IMR-90 (cell line): ENCODE measurements at regions not wholly inside any gene's neighbourhood (a gene's known extent, or its start where the extent isn't known, plus 50 kb on each side); places are given as distances from the start of the nearest gene placed in this dataset.

Experiments
- ATAC-seq: fragments of 200-7000 bp; cut with Tn5 transposase; 2 replicates; pipeline ENCODE4 v1.9.1; 2020; ENCODE audit warnings: low read depth, mild to moderate bottlenecking, moderate library complexity
- BruUV-seq: library from RNA; stranded (reverse); fragments of 400-500 nt; replicated peaks from 2 replicates; lab custom pipeline; 2021; lab: Mats Ljungman, UMichigan
- CTCF ChIA-PET: fragments of 300-600 bp; formaldehyde crosslinking; extraction: SDS; loops from one replicate; lab custom pipeline; 2021; ENCODE audit warnings: antibody characterized with exemption; lab: Yijun Ruan, JAX
- POLR2A ChIA-PET: fragments of 300-600 bp; sonication (Branson Sonifier 250); formaldehyde crosslinking; loops from one replicate; lab custom pipeline; 2022; ENCODE audit warnings: antibody characterized with exemption; ENCODE audit not compliant: unreplicated experiment; lab: Charles Lee
- DNase-seq: peaks from one replicate; pipeline ENCODE4 v3.0.0; 2013
- H2AFZ ChIP-seq: replicated peaks from 2 replicates; pipeline ENCODE3; 2013; ENCODE audit warnings: low read length, mild to moderate bottlenecking; ENCODE audit not compliant: poor library complexity
- H2AK5ac ChIP-seq: 2 replicates; pipeline ENCODE4 v1.6.1; 2013; ENCODE audit warnings: low read depth, low read length, inconsistent platforms
- H2AK9ac ChIP-seq: replicated peaks from 2 replicates; pipeline ENCODE3; 2013; ENCODE audit warnings: mild to moderate bottlenecking, low read depth, low read length, moderate library complexity; ENCODE audit not compliant: poor library complexity
- H2BK120ac ChIP-seq: 2 replicates; pipeline ENCODE4 v1.6.1; 2013; ENCODE audit warnings: low read depth, low read length, inconsistent platforms
- H2BK15ac ChIP-seq: 3 replicates; pipeline ENCODE4 v1.6.1; 2013; ENCODE audit warnings: low read depth, low read length, inconsistent platforms
- H2BK20ac ChIP-seq: 2 replicates; pipeline ENCODE4 v1.6.1; 2013; ENCODE audit warnings: low read depth, mild to moderate bottlenecking, inconsistent platforms, low read length, moderate library complexity
- H2BK5ac ChIP-seq: 2 replicates; pipeline ENCODE4 v1.6.1; 2013; ENCODE audit warnings: mild to moderate bottlenecking, low read depth, low read length, inconsistent platforms; ENCODE audit not compliant: poor library complexity, severe bottlenecking
- H3K14ac ChIP-seq: replicated peaks from 2 replicates; pipeline ENCODE4 v1.6.1; 2013; ENCODE audit warnings: low read depth, low read length, inconsistent platforms
- H3K18ac ChIP-seq: 2 replicates; pipeline ENCODE4 v1.6.1; 2013; ENCODE audit warnings: low read depth, low read length, control low read depth
- H3K23ac ChIP-seq: 2 replicates; pipeline ENCODE4 v1.6.1; 2013; ENCODE audit warnings: low read depth, low read length, inconsistent platforms
- H3K27ac ChIP-seq: 2 replicates; pipeline ENCODE4 v1.5.1; 2013; ENCODE audit warnings: mild to moderate bottlenecking, control low read depth, low read length; ENCODE audit not compliant: insufficient read depth
- H3K27me3 ChIP-seq: 2 replicates; pipeline ENCODE4 v1.6.1; 2013; ENCODE audit warnings: low read length; ENCODE audit not compliant: control insufficient read depth, insufficient read depth
- H3K36me3 ChIP-seq: 2 replicates; pipeline ENCODE4 v1.6.1; 2013; ENCODE audit warnings: low read length, mixed read lengths; ENCODE audit not compliant: control insufficient read depth, insufficient read depth
- H3K4ac ChIP-seq: 2 replicates; pipeline ENCODE4 v1.6.1; 2013; ENCODE audit warnings: low read depth, low read length, inconsistent platforms
- H3K4me1 ChIP-seq: 2 replicates; pipeline ENCODE4 v1.6.1; 2013; ENCODE audit warnings: low read length, mixed read lengths; ENCODE audit not compliant: control insufficient read depth, insufficient read depth
- H3K4me2 ChIP-seq: 2 replicates; pipeline ENCODE4 v1.6.1; 2013; ENCODE audit warnings: low read depth, mild to moderate bottlenecking, control low read depth, low read length, moderate library complexity
- H3K4me3 ChIP-seq: 2 replicates; pipeline ENCODE4 v1.5.1; 2013; ENCODE audit warnings: low read depth, mild to moderate bottlenecking, control low read depth, low read length, moderate library complexity; ENCODE audit not compliant: insufficient read depth
- H3K56ac ChIP-seq: 2 replicates; pipeline ENCODE4 v1.6.1; 2013; ENCODE audit warnings: low read length, inconsistent platforms; ENCODE audit not compliant: insufficient read depth; ENCODE audit errors: extremely low read depth
- H3K79me1 ChIP-seq, 2 experiments: 2 replicates each; pipeline ENCODE4 v1.6.1; 2013; ENCODE audit warnings: low read length in 2 of 2, inconsistent platforms in 1 of 2, low read depth in 1 of 2
- H3K9ac ChIP-seq: 2 replicates; pipeline ENCODE4 v1.6.1; 2013; ENCODE audit warnings: low read depth, low read length, control low read depth
- H3K9me1 ChIP-seq: 2 replicates; pipeline ENCODE4 v1.6.1; 2013; ENCODE audit warnings: low read length, inconsistent platforms; ENCODE audit not compliant: insufficient read depth
- H3K9me3 ChIP-seq: 2 replicates; pipeline ENCODE4 v1.6.1; 2013; ENCODE audit warnings: low read length; ENCODE audit not compliant: control insufficient read depth, insufficient read depth
- H4K20me1 ChIP-seq: 2 replicates; pipeline ENCODE4 v1.6.1; 2013; ENCODE audit warnings: low read length, inconsistent platforms; ENCODE audit not compliant: insufficient read depth
- H4K5ac ChIP-seq: 2 replicates; pipeline ENCODE4 v1.6.1; 2013; ENCODE audit warnings: mild to moderate bottlenecking, low read depth, low read length, control low read depth
- H4K8ac ChIP-seq, 2 experiments: 2 replicates each; pipeline ENCODE4 v1.6.1; 2013; ENCODE audit warnings: low read depth in 2 of 2, low read length in 2 of 2, control low read depth in 1 of 2, inconsistent platforms in 1 of 2
- H4K91ac ChIP-seq: 2 replicates; pipeline ENCODE4 v1.6.1; 2013; ENCODE audit warnings: low read depth, low read length, inconsistent platforms; ENCODE audit not compliant: insufficient read depth
- BHLHE40 ChIP-seq: fragments of 150-350 bp; IDR thresholded peaks from 2 replicates; pipeline ENCODE4 v1.6.1; 2016; ENCODE audit warnings: mild to moderate bottlenecking, low read depth, low read length
- CEBPB ChIP-seq: IDR thresholded peaks from 2 replicates; pipeline ENCODE4 v1.6.1; 2012; ENCODE audit warnings: low read depth, low read length, improper control_type of control experiment
- CHD1 ChIP-seq: IDR thresholded peaks from 2 replicates; pipeline ENCODE4 v1.6.1; 2012; ENCODE audit warnings: low read depth, low read length, improper control_type of control experiment
- MAFK ChIP-seq: IDR thresholded peaks from 2 replicates; pipeline ENCODE4 v1.6.1; 2012; ENCODE audit warnings: low read depth, low read length, improper control_type of control experiment
- MAZ ChIP-seq: IDR thresholded peaks from 2 replicates; pipeline ENCODE4 v1.6.1; 2012; ENCODE audit warnings: low read depth, mild to moderate bottlenecking, low read length, improper control_type of control experiment, moderate library complexity, borderline replicate concordance
- MXI1 ChIP-seq: IDR thresholded peaks from 2 replicates; pipeline ENCODE4 v1.6.1; 2012; ENCODE audit warnings: low read depth, mild to moderate bottlenecking, low read length, moderate library complexity, borderline replicate concordance
- NFE2L2 ChIP-seq: fragments of 150-350 bp; IDR thresholded peaks from 2 replicates; pipeline ENCODE4 v1.6.1; 2016; ENCODE audit warnings: low read depth, mild to moderate bottlenecking, low read length
- POLR2A ChIP-seq: IDR thresholded peaks from 2 replicates; pipeline ENCODE4 v1.6.1; 2012; ENCODE audit warnings: mild to moderate bottlenecking, low read depth, low read length
- RAD21 ChIP-seq: IDR thresholded peaks from 2 replicates; pipeline ENCODE4 v1.6.1; 2012; ENCODE audit warnings: low read length, improper control_type of control experiment
- RCOR1 ChIP-seq: IDR thresholded peaks from 2 replicates; pipeline ENCODE4 v1.6.1; 2012; ENCODE audit warnings: mild to moderate bottlenecking, low read length, improper control_type of control experiment; ENCODE audit not compliant: insufficient replicate concordance
- SMC3 ChIP-seq: fragments of 150-350 bp; IDR thresholded peaks from 2 replicates; pipeline ENCODE4 v1.6.1; 2016; ENCODE audit warnings: low read depth, mild to moderate bottlenecking, antibody characterized with exemption, low read length, moderate library complexity
- WGBS, 2 experiments: methylation state at CpG; one replicate each; pipeline versions ENCODE4 v1.1.5 to v1.1.7; 2013; ENCODE audit warnings: missing lambda C conversion rate in 2 of 2; ENCODE audit not compliant: insufficient read length in 1 of 2; ENCODE audit errors: extremely low coverage in 2 of 2; 5-methylcytosine and 5-hydroxymethylcytosine counted together
- dilution Hi-C: fragments of 300-500 bp; cut with HindIII; formaldehyde crosslinking; loops from one replicate; pipeline ENCODE4 v1.14.3; 2018; ENCODE audit warnings: low sequenced_read_pairs; ENCODE audit not compliant: unreplicated experiment
- in situ Hi-C: fragments of 300-500 bp; cut with MboI; formaldehyde crosslinking; loops from 3 replicates; pipeline ENCODE4 v1.14.3; 2019; ENCODE audit warnings: low sequenced_read_pairs, inconsistent platforms, mixed read lengths
- intact Hi-C: fragments of 100-400 bp; cut with micrococcal nuclease; formaldehyde crosslinking; loops from 2 replicates; pipeline ENCODE4 v1.10.0; 2022
- TF ChIP-seq, protein P1 (sequence below): fragments of 150-350 bp; IDR thresholded peaks from 2 replicates; pipeline ENCODE4 v1.6.1; 2017; ENCODE audit warnings: mild to moderate bottlenecking, antibody characterized with exemption, low read length, low read depth

- CTCF ChIA-PET = no interaction called here
- H3K4me2 ChIP-seq = no peak overlapping the region
- H4K8ac ChIP-seq = no peak overlapping the region
- POLR2A ChIA-PET = no interaction called here
- no peak overlapping the region for H2BK5ac ChIP-seq
- intact Hi-C loops (no loop called here), dilution Hi-C loops (no loop called here), in situ Hi-C loops (no loop called here)
- H3K56ac ChIP-seq = no peak overlapping the region
- H3K9ac ChIP-seq = no peak overlapping the region
- no CpG with 5 or more reads among the region's 1 CpG for WGBS, 2 experiments
- ATAC-seq = no peak
- H3K23ac ChIP-seq = no peak overlapping the region
- no peak overlapping the region for H2BK20ac ChIP-seq
- H2AK9ac ChIP-seq = no peak overlapping the region
- H2AK5ac ChIP-seq = no peak overlapping the region
- H2BK15ac ChIP-seq = no peak overlapping the region
- no peak overlapping the region for H3K18ac ChIP-seq
- H3K4me1 ChIP-seq = no peaks in the 10 kb centered on the region
- H4K5ac ChIP-seq = no peak overlapping the region
- no TSS peak for BruUV-seq
- no peaks in the 10 kb centered on the region for H4K20me1 ChIP-seq
- H3K4ac ChIP-seq = no peak overlapping the region
- no peak overlapping the region for H3K27ac ChIP-seq
- no peak for TF ChIP-seq BHLHE40
- TF ChIP-seq, protein P1, sequence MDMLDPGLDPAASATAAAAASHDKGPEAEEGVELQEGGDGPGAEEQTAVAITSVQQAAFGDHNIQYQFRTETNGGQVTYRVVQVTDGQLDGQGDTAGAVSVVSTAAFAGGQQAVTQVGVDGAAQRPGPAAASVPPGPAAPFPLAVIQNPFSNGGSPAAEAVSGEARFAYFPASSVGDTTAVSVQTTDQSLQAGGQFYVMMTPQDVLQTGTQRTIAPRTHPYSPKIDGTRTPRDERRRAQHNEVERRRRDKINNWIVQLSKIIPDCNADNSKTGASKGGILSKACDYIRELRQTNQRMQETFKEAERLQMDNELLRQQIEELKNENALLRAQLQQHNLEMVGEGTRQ = no peak
- no peak for TF ChIP-seq MXI1
- no peak for TF ChIP-seq POLR2A
- no peak for TF ChIP-seq CHD1
- TF ChIP-seq MAZ = no peak
- TF ChIP-seq NFE2L2 = no peak
- no peak for TF ChIP-seq MAFK
- TF ChIP-seq RAD21 = no peak
- no peak for TF ChIP-seq SMC3
- TF ChIP-seq RCOR1 = no peak
- TF ChIP-seq CEBPB = no peak
- H3K36me3 ChIP-seq = no peaks in the 10 kb centered on the region
- no peaks in the 10 kb centered on the region for H3K9me1 ChIP-seq
- H2AFZ ChIP-seq = no peak overlapping the region
- H2BK120ac ChIP-seq = no peak overlapping the region
- H4K91ac ChIP-seq = no peak overlapping the region
- H3K9me3 ChIP-seq = no peaks in the 10 kb centered on the region
- no peak for DNase-seq
- H3K79me1 ChIP-seq = no peaks in the 10 kb centered on the region
- no peak overlapping the region for H3K4me3 ChIP-seq
- H3K14ac ChIP-seq = no peak overlapping the region
- no peaks in the 10 kb centered on the region for H3K27me3 ChIP-seq
Measured at GRCh38 chrX:27910412-27910811, 70.8 kb downstream of the DCAF8L1 start.
